ENCODE measurements at regions not wholly inside any gene's neighbourhood (a gene's known extent, or its start where the extent isn't known, plus 50 kb on each side); places are given as distances from the start of the nearest gene placed in this dataset.
"Not testable (repeated sequence)": the region's sequence is repeated elsewhere in the genome, so short reads cannot be mapped to it uniquely, and the experiment has no call there.

DNA sequence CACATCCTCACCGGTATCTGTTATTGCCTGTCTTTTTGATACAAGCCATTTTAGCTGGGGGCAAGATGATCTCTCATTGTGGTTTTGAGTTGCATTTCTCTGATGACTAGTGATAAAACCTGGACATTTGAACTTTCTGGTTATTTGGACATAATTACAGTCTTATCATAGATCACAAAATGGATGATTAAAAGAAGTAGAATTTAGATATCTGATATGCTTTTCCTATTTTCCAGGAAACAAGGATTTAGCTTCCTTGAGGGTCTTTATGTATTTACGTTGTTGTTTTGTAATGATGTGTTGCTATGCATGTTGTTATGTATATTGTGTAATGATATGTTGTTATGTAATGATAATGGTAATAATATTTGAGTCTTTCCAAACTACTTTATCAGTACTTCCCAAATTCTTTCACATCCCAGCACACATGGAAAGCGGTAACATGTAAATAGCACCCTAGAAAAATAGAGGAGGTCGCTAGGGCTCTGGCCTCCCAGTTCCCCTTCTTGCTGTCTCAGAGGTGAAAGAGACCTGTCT, 53.8 kb downstream of the GJD2 start:
- DNase-seq = no peak

DNA sequence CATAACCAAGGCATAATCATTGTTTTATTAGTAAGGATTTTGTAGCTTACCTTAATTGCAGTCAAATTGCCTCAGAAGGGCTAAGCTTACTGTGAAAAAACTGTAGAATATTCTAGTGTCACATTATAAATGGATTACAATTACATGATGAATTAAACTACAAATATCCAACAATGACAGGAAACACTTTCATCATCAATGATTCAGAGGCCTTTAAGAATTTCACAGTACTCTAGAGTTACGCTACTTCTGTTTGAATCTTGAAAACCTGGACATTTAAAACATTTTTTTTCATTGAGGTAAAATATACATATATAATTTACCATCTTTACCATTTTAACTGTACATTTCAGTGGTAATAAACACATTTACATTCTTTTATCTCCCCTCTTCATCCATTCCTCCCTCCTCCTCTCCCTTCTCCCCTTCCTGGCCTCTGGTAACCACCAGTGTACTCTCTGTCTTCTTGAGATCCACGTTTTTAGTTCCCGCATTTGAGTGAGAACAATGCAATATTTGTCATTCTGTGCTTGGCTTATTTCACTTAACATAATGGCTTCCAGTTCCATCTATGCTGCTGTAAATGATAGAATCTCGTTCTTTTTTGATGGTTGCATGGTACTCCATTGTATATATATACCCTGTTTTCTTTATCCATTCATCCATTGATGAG, 54.7 kb downstream of the GJD2 start:
- no peak for DNase-seq

DNA sequence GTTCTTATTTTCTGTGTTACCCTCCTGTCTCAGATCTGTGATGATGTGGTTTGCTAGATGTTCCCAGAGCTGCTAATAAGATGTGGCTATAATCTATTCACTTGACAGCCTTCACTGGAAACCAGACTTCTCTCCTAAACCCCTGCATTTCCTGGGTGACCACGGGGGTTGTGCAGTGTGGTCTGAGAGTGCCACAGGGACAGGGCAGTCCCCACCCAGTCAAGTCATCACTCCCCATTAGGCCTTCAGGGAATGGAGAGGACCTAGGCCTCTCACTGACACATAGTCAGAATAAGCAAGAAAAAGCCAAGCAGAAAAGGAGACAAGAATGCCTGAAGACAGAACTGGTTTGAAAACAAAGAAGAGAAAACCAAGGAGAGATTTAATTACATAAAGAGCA, 58.3 kb downstream of the GJD2 start:
- DNase-seq = no peak

DNA sequence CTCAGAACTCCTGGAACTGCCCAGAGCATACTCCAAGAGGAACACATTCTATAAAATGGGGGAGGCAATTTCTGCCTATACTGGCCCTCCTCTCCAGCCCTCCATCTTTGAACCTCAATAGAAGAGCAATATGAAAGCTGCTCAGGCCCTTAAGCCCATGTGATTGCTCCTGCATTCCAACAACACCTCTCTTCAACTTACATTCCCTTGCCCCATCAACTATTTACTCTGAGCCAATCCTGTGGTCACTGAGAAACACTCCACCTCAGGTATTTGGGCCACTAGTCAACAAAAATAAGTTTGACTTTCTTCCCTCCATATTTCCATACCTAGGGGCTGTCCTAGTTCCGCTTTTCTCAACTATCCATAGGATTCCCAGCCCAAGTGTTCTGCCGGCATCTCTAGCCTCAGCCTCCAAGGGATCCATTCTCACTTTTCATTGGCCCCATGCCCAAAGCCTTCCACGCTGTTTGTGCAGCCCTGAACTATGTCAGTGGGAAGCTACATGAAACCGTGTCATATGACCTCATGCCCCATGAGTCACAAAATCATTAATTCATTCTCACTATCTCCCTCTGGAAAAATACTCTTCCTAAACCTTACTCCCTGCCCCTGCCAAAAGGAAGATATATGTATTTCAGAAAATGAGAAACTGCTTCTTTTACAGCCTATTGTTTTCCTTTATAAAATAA, 61.6 kb downstream of the GJD2 start:
- DNase-seq = no peak

DNA sequence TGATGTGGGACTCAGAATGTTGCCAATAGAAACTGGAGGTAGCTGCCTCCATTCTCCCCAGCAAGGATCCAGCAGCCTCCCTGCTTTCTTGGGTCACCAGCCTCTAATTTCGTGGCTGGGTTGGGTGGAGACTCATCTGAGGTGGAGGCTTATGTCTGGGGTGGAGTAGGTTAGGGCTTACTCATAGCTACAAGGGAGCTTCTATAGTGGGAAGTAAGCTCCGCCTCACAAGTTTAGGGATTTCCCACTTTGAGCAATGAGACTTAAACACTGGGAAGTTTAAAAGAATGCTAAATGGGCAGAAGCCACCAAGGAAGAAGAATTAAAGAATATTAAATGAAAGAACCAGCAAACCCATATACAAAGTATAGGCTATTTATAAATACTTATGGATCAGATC, 63.8 kb downstream of the GJD2 start:
- DNase-seq = no peak

DNA sequence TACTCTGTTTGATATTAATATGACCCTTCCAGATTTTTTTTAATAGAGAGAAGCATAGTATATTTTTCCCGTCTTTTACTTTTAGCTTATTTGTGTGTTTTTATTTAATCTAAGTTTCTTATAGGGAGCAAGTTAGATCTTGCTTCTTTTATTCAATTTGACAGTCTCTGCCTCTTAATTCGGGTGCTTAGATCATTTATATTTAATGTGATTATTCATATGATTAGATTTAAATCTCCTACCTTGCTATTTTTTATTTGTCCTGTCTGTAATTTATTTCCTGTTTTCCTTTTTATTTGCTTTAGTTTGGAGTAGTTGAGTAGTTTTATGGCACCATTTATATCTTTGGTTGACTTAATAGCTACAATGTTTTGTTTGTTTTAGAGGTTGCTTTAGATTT, 66.1 kb downstream of the GJD2 start:
- no peak for DNase-seq

DNA sequence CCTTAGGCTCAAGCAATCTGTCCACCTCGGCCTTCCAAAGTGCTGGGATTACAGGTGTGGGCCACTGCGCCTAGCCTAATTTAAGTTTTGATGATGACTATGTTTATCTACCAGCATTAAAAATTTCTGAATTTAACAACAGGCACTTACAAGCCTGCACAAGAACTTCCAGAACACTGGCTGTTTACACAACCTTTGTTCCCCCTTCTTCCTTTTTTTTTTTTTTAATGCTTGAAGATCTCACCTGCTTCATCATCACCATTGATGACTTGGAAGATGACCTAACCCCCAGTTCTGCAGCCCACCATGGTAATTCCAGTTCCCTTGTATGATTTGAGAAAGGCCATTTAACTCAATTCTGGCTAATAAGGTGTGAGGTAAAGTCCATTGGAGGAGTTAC, 70.4 kb downstream of the GJD2 start:
- DNase-seq = no peak

DNA sequence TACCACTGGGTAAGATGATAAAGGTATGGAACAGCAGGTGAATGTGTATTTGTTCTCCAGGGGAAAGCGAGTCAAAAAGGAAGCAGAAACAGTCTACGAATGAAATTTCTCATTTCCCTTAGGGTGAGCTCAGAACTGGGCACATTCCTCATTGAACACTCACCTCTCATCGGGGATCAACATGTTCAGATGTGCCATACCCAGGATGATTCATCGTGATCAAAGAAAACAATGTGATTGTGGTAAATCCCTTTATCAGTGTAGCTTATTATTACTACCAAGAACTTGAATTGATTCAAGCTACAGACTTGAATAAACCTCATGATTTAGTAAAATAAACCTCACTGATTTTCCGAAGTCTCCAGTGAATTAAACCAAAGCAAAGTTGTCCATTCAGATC, 72.1 kb downstream of the GJD2 start:
- no peak for DNase-seq

DNA sequence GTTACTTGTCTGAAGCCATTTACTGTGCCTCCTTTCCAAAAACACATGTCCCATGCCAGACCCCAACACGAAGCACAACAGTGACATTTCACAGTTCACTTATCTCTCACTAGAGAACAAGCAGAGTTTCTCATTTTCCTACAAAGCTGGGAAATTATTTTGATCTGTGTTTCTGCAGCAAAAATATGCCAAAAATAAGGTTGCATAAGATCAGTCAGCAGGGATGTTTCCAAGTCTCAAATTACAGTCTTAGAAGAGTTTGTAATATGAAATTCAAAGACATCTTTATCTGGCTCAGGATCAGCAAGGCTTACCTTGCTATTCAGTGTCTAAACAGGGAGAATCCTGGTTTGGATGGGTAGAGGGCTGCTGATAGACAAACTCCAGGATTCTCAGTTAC, 75.5 kb downstream of the GJD2 start:
- DNase-seq = no peak

DNA sequence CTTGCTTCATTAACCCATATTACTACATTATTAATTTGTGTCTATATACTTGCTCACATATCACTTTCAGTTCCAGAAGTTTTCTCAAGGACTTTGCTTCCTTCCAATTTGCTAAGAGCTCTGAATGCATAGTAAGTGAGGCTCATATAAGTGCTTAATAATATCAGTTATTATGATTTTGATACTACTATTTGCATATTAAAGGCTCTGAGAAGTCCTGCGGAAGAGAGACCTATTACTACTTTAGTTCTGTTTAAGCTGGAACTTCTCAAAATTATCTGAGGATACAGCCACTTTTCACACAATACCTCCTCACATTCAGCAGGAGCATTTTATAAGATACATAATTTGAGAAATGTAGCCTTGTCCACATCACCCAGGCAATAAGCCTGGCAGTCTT, 81.6 kb downstream of the GJD2 start:
- DNase-seq = no peak

DNA sequence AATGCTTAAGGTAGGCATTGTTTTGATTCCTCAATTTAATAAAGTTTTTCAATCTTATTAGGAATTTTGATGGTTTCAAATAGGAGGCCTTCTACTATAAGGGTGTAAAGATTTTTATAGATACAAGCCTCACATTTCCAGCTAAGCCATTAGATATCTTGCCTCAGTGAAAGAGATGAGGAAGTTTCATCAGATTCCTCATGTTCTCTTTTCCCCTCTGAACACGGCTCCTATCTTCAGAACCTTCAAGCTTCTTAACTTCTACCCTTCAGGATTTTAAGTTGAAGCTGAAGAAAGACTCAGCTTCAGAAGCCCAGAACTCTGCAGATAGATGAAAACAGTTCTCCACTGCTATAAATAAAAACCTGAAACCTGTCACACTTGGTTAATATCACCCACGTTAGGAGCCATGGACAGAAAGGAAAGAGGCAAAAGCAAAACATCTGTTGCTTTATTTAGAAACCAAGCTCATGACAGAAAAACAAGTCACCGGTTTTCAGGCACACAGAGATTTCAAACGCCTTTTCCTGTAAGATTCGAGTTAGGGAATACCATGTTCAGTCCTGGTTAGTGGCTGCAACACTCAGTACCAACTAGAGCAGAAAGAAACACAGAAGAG, 82.2 kb upstream of the GOLGA8B start:
- no peak for DNase-seq

DNA sequence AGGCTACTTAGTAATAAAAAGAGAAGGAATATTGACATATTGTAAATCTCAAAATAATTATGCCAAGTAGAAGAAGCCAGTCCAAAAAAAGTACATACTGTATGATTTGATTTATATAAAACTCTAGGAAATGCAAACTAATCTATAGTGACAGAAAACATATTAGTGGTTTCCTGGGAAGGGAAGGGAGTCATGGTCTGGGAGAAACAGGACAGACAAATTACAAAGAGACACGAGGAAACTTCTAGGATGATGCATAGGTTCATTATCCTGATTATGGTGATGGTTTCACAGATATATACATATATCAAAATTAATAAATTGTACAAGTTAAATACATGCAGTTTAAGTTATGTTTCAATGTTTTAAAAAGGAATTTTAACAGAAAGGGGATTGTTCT, 81.0 kb upstream of the GOLGA8B start:
- DNase-seq = no peak

DNA sequence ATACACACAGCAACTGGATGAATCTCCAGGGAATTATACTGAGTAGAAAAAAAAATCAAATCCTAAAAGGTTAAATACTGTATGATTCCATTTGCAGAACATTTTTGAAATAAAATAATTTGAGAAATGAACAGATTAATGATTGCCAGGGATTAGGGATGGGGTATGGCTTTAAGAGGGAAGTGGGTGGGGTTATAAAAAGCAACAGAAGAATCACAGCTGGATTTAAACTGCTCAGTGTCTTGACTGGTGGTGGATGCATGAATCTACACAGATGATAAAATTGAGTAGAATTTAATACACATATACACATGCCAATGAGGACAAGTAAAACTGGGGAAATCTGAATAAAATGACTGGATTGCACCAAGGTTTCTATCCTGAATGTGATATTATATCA, 79.7 kb upstream of the GOLGA8B start:
- DNase-seq = no peak

DNA sequence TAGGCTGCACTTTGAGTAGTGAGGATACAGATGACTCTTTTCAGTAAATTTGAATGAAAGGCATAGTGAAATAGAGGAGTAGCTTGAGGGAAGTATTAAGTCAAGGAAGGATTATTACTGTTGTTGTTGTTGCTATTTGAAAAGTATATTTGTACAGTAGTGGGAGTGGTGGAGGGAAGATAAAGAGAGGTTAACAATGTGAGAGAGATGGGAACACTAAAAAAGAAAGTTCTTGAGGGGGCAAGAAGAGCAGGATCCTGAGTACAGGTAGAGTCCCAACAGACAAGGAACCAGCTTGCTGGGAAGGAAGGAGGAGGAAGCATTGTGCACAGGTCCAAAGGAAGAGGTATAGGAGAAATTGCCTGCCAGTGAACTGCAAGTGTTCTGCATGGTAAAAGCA, 75.6 kb upstream of the GOLGA8B start:
- no peak for DNase-seq

DNA sequence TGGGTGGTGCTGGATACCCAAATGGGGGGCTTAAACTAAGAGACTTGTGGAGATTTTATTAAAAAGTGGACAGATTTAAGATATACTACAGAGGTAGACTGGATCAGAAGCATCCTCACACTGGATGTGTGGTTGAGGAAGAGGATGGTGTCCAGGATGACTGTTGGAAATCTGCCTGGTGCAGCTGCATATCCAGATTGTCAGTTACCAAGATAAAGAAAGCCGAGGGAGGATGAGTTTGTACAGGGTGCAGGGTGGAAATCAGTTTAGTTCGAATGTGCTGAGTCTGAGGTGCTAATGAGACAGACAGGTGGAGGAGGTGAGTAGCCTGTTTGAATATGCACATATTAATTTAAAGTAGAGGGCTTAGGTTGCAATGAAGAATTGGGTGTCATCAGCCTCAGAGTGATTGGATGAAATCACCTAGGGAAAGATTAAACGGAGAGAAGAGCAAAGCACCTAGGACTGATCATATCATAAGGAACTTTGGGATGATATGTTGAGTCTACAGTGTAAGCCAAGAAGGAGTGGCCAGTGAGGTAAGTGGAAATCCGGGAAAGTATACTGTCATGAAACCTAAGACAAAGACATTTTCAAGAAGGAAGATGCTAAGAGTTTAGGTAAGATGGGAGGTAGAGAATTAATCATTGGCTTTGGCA, 74.1 kb upstream of the GOLGA8B start:
- DNase-seq = no peak

DNA sequence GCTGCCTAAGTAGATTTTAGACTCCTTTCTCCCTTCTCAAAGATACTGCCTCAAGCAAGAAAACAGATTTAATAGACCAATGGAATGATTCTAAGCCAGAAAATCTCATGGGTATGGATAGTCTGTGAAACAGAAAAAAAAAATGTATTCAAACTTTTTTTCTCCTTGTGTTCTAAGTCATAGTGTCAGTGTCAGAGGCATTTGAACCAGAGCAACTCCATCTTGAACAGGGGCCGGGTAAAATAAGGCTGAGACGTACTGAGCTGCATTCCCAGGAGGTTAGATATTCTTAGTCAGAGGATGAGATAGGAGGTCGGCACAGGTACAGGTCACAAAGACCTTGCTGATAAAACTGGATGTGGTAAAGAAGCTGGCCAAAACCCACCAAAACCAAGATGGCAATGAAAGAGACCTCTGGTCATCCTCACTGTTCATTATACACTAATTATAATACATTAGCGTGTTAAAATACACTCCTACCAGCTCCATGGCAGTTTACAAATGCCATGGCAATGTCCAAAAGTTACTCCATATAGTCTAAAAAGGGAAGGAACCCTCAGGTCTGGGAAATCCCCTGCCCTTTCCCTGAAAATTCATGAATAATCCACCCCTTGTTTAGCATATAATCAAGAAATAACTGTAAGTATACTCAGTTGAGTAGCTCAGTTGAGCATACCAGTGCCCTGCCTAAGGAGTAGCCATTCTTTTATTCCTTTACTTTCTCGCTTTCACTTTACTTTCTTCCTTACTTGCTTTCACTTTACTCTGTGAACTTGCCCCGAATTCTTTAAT, 72.8 kb upstream of the GOLGA8B start:
- DNase-seq = no peak

DNA sequence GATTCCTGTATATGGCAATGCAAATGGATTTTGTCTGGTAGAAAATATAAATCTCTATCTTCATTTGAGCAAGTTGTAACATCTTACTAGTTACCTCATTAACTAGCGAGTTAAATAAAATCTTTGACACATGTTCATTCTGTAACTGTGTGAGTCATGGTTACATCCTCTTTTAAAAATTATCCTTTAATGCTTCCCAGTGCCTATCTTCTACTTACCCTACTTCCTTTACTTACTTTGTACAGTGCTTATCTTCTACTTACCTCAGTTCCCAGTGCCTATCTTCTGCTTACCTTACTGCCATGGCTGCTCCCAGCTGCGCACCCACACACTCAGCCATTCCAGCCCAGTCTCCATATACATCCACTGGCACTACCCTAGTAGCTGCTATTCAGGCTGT, 71.9 kb upstream of the GOLGA8B start:
- no peak for DNase-seq

DNA sequence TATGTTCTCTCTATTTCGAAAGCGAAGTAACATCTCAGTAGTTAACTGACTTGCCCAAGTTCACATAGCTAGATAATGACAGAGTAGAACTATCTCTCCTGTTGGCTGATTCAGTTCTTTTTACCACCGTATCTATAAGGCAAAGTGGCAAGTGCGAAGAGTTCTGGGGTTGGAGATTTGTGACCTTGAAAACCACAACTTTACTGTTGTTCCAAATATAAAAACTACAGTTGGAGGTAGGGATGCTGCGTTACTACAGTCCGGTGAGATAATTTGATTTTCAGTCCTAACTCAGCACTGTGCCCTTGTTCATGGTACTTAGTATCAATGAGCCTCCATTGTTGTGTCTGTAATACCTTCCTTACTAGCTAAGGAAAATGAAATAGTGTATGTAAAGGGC, 71.2 kb upstream of the GOLGA8B start:
- DNase-seq = no peak

DNA sequence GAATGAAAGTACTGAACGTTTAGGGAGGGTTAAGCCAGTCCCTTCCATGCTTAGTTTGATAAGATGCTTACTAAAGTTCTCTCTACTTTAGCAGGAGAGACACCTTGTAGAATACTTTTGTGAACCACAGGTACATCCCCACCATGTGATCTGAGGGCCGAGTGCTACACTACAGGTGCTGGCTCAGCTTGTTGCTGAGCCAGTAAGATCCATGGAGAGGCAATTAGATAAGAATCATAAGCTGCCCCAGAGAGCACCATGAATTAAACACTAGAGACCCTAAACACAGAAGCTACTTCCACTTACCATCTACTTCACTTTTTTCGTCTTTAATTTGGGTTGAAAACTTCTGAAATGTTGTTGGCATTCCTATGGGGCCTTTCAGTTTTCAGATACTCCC, 70.5 kb upstream of the GOLGA8B start:
- no peak for DNase-seq

DNA sequence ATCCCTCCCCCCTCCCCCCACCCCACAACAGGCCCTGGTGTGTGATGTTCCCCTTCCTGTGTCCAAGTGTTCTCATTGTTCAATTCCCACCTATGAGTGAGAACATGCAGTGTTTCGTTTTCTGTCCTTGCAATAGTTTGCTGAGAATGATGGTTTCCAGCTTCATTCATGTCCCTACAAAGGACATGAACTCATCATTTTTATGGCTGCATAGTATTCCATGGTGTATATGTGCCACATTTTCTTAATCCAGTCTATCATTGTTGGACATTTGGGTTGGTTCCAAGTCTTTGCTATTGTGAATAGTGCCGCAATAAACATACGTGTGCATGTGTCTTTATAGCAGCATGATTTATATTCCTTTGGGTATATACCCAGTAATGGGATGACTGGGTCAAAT, 69.9 kb upstream of the GOLGA8B start:
- DNase-seq = not testable (repeated sequence)

DNA sequence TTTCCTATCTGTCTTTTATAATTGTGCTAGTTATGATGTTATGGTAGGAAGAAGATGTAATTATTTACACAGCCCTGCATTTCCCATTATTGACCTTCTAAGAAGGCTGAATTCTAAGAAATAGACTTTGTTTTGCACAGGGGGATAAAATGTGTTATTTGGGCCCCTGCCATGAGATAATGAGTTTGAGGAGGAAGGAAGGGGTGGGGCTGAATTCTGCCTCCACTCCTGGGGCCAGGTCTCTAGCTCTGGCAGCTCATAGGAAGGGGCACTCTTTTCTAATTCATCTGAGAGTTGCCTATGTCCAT, 69.2 kb upstream of the GOLGA8B start:
- DNase-seq = no peak

DNA sequence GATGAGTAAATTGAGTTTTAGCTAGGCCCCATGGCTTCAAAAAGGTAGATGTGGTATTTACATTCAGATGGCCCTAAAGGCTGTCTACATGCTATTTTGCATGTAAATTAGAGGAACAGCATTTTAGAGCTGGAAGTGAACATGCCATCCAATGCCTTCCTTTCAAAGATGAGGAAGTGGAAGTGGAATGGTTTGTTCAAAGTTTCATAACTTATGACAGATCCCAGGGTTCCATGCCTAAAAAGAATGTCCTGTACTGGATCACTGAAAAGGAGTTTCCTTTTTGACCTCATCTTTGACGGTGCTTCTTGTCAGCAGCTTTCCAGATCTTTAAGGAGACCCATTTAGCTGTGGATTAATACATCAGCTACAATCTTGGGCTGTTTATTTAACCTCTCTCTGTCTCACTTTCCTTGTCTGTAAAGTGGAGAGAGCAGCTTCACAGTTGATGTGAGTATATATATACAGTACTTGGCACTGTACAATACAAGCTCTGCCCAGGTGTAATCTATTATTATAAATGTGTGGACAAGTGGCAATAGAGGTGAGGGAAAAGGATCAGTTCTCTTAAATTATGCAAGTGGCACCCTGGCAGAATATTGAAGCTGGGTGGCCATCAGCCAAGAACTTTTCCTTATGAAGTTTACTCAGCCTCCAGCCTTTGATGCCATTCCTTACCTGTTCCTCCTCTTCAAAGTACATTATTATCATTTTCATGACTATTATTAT, 68.7 kb upstream of the GOLGA8B start:
- no peak for DNase-seq

DNA sequence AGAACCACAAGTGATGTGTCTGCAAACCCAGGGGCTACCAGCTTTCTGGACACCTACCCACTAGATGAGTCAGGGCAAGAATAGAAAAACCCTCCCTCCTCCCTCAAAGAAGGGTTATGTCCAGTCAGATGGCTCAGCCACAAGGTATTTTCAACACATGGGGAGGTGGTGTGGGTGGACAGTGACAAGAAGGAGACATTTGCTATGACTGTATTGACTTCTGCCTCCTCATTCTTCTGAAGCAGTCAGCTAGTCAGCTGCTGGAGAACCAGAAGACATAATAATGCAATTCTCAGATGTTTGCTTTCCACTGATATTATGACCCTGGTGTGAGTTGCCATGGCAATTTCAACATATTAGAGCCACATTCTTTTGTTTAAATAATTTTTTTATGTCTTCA, 66.7 kb upstream of the GOLGA8B start:
- no peak for DNase-seq
